GM11168 (cell line): ENCODE measurements at regions not wholly inside any gene's neighbourhood (a gene's known extent, or its start where the extent isn't known, plus 50 kb on each side); places are given as distances from the start of the nearest gene placed in this dataset.

Source experiments
- in situ Hi-C: fragments of 300-500 bp; cut with MboI; formaldehyde crosslinking; loops from one replicate; pipeline ENCODE4 v1.12.0; 2022; ENCODE audit warnings: low sequenced_read_pairs; ENCODE audit not compliant: unreplicated experiment

- in situ Hi-C loops: no loop called here
Measured at GRCh38 chr11:28874706-28875105, 766.5 kb downstream of the METTL15 start.

GRCh38 chr11:28871090-28871489 lies 762.9 kb downstream of the METTL15 start:
- in situ Hi-C loops: no loop called here

GRCh38 chr11:28863422-28863821 lies 755.2 kb downstream of the METTL15 start:
- in situ Hi-C loops: no loop called here

DNA sequence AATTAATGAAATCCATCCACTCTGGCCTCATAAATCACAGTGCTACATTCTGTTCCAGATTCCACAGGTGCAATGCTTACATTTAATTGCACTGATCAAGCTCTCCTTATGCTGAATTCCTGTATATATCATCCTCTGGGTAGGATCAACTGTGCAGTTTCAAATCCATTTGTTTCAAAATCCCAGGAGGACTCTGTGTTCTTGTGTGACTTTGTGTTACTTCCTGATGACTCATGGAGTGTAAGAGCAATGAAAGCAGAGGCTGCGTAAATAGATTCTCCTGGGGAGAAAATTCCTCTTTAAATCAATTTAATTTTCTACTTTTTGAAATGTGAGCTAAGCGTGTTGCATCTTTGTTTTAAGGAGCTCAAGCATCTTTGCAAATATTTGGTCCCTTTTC lies 752.7 kb downstream of the METTL15 start:
- in situ Hi-C loops: no loop called here

DNA sequence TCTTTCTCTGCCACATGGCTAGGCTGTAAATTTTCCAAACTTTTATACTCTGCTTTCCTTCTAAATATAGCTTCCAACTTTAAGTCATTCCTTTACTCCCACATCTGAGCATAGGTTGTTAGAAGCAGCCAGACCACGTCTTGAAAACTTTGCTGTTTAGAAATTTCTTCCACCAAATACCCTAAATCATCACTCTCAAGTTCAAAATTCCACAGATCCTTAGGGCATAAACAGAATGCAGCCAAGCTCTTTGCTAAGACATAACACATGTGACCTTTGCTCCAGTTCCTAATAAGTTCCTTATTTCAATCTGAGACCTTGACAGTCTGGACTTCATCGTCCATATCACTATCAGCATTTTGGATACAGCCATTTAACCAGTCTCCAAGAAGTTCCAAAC lies 749.9 kb downstream of the METTL15 start:
- in situ Hi-C loops: no loop called here

- in situ Hi-C loops: no loop called here
Measured at GRCh38 chr11:28849053-28849452, 740.9 kb downstream of the METTL15 start.

DNA sequence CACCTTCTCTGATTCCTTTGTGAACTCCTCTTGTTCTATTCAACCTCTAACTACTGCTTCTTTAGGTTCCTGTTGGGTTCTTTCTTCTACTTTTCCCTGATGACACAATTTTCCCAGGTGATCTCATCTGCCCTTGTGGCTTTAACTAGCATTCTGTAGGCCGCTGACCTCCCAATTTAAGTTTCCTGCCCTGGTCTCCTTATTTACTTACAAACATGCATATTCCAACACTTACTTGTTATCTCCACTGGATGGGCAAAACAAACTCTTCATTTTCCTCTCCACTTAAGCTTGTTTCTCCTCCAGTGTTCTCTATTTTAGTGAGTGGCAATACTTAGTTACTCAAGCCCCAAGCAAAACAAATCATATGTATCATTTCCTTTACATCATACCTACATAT lies 734.5 kb downstream of the METTL15 start:
- in situ Hi-C loops: no loop called here

- in situ Hi-C loops: no loop called here
Measured at GRCh38 chr11:28838741-28839140, 730.6 kb downstream of the METTL15 start.

DNA sequence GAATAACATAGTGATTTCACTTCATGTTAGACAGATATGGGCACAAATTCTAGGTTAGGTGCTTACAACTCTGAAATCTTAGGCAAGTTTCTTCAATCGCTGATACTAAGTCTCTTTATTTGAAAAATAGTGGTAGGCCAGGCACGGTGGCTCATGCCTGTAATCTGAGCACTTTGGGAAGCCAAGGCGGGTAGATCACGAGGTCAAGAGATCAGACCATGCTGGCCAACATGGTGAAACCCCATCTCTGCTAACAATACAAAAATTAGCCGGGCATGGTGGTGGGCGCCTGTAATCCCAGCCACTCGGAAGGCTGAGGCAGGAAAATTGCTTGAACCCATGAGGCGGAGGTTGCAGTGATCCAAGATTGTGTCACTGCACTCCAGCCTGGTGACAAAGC lies 729.4 kb downstream of the METTL15 start:
- in situ Hi-C loops: no loop called here

- in situ Hi-C loops: no loop called here
Measured at GRCh38 chr11:28836285-28837081, 728.3 kb downstream of the METTL15 start.

DNA sequence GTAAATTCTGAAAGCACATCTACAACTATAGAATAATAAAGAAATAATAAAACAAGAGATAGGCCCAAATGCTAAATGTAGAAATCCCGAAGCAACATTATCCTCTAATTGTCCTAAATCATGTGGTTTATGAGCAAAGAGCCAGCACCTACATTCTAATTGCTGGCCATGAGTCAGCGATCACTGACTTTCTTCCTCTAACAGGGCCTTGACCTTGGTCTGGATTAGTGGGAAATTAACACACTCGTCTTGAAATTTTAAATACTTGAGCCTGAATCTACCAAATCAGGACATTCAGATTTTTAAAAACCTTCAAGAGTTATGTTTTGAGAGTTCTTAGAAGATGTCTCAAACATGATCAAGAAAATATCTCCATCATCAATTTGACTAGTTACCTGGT lies 727.6 kb downstream of the METTL15 start:
- in situ Hi-C loops: no loop called here

DNA sequence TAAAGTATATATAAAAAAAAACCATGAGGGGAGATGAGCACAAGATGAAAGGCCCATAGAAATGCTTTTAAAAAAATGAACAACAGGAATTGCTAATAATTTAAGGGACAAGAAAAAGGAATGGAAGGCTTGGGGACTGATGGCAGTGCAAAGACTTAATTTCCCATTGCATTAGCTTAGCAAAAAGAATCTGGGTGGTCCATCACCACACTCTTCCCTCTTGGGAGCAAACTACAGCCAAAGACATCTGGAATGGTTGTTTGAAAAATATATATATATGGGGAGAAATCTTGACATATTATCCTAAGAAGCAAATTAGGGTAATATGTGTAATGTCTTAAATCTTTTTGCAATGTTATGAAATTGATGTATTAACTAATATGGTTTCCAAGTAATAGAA lies 727.1 kb downstream of the METTL15 start:
- in situ Hi-C loops: no loop called here

GRCh38 chr11:28834877-28835276 lies 726.7 kb downstream of the METTL15 start:
- in situ Hi-C loops: no loop called here

DNA sequence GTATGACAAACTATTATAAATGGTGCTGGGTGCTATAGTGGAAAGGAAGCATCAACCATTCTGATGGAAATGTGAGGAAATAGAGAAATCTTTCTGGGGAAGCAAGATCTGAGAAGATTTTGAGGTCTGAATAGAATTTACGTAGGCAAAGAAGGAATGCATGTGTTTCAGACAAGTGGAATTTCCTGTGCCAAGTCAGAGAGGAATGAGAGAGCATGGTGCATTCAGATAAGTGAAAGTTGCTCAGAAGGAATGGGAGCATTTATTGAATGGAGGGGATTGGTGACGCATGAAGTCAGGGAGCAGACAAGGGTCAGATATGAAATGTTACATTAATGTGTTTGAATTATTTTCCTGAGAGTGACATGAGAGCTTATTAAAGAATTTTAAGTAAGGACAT lies 725.5 kb downstream of the METTL15 start:
- in situ Hi-C loops: no loop called here

DNA sequence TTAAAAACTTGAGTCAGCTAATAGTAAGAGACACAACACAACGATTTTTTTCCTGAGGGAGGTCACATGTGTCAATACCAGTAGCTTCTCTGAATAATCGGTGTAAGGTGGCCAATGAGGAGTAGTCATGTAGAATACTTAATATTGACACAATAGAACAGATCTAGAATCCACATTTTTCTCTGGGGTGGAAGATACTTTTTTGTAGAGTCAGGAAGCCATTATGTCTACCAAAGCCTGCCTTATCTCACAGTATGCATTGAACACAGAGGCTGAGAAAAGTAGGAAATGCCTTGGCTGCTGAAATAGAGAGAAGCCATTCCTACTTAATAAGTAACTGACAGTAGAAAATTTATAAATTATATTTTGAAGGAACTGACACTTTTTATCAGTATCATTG lies 725.0 kb downstream of the METTL15 start:
- in situ Hi-C loops: no loop called here

DNA sequence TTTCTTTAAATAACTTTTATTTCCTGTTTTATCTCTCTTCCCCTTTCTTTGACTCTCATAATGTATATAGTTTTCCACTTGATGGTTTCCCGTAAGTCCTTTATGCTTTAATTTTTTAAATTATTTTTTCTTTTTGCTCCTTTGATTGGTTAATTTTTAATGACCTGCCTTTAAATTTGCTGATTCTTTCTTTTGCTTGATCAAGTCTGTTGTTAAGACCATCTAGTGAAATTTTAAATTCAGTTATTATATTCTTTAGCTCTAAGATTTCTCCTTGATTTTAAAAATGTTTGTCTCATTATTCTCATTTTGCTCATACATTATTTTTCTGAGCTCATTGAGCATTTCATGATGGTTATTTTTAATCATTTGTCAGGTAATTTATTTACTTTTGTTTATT lies 718.6 kb downstream of the METTL15 start:
- in situ Hi-C loops: no loop called here

DNA sequence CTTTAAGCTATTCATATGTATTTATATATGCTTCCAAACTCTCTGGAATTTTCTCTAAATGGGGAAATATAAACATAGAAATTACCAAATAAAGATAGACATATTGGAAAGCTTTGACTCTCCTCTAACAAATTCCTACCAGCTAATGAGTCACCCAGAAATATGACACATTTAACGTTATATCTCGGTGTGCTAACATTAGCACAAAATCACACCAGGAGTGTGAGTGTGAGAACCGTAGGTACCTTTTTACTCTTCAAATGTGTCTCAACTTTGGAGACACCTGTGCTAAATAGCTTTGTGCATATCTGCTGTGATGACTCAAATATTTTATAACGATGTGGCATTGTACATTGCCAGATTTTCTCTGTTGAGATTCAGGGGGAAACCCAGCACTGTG lies 714.4 kb downstream of the METTL15 start:
- in situ Hi-C loops: no loop called here

DNA sequence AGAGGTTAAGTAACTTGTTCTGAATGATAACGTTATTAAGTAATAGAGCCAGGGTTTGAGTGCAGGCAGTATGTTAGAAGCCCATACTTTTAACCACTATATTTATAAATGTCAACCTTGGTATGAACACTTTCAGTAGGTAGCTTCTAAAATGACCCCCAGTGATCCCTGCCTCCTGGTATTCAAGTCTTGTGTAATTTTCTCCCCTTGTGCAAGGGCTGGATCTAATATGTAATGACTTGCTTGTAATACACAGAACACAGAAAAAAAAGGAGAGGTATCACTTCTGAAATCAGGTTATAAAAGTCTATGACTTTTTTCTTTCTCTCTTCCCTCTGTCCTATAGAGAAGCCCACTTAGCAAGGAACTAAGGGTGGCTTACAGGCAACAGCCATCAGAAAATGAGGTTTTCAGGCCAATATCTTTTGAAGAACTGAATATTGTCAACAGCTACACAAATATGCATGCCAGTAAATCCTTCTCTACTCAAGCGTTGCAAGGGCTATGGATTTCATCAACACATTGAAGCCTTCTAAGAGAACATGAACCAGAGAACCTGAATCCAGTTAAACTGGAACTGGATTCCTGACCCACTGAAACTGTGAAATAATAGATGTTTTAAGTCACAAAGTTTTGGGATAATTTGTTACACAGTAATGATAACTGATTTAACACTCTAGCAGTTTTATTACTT lies 712.3 kb downstream of the METTL15 start:
- in situ Hi-C loops: no loop called here

GRCh38 chr11:28819741-28820140 lies 711.6 kb downstream of the METTL15 start:
- in situ Hi-C loops: no loop called here

- in situ Hi-C loops: no loop called here
Measured at GRCh38 chr11:28815110-28815509, 706.9 kb downstream of the METTL15 start.

DNA sequence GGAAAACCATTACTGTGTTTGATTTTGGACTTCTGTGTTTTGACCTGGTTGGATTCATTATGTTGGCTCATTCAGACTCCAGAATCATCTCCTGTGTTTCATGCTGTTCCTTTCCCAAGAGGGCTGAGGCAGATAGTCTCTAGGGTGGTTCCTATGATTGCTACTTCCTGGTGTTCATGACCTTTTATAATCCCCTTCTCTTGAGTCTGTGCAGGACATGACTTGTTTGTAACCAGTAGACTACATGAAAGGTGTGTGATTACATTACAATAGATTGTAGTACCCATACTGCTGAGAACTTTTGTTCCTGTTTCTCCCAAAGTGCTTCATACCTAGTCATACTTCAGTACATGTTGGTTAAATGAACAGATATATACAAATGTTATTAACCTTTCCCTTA lies 700.6 kb downstream of the METTL15 start:
- in situ Hi-C loops: no loop called here

GRCh38 chr11:28799316-28799715 lies 691.1 kb downstream of the METTL15 start:
- in situ Hi-C loops: no loop called here
